A549 (cell line): ENCODE measurements at regions not wholly inside any gene's neighbourhood (a gene's known extent, or its start where the extent isn't known, plus 50 kb on each side); places are given as distances from the start of the nearest gene placed in this dataset.

Source experiments
- ATAC-seq, 2 experiments: fragments of 200-7000 bp in 1 of 2; fragments of >200 bp in 1 of 2; cut with Nextera tagmentation in 1 of 2; cut with Tn5 transposase in 1 of 2; 3 replicates each; pipeline versions ENCODE4 v1.8.0 to v1.9.1; 2018 to 2020; ENCODE audit warnings: mild to moderate bottlenecking in 1 of 2, moderate library complexity in 1 of 2
- CTCF ChIA-PET: fragments of 300-600 bp; sonication (Branson Sonifier 250); formaldehyde crosslinking; extraction: SDS; loops from one replicate; lab custom pipeline; 2021; ENCODE audit warnings: antibody characterized with exemption, inconsistent platforms; lab: Yijun Ruan, JAX
- POLR2A ChIA-PET: fragments of 350-600 bp; formaldehyde crosslinking; extraction: SDS; loops from one replicate; lab custom pipeline; 2021; ENCODE audit warnings: antibody characterized with exemption, inconsistent platforms; lab: Yijun Ruan, JAX
- DNase-seq, 2 experiments: peaks; one replicate each; pipeline versions ENCODE4 v3.0.0 to v3.0.0-alpha.2; 2011 to 2016; ENCODE audit warnings: low read depth in 1 of 2, low spot score in 1 of 2
- FAIRE-seq: peaks from 2 replicates; lab custom pipeline; 2011; peaks lifted over from hg19 to GRCh38; lab: Jason Lieb, UNC
- H3K27ac ChIP-seq, 2 experiments: fragments of >200 bp; sonication (Bioruptor Twin); formaldehyde crosslinking; 3 replicates each; pipeline ENCODE4 v1.5.1; 2016 to 2017
- H3K4me1 ChIP-seq: fragments of >200 bp; sonication (Bioruptor Twin); formaldehyde crosslinking; 3 replicates; pipeline ENCODE4 v1.6.1; 2016
- H3K4me2 ChIP-seq: fragments of >200 bp; sonication (Bioruptor Twin); formaldehyde crosslinking; 3 replicates; pipeline ENCODE4 v1.6.1; 2016
- H3K4me3 ChIP-seq: fragments of >200 bp; sonication (Bioruptor Twin); formaldehyde crosslinking; 3 replicates; pipeline ENCODE4 v1.5.1; 2016
- H3K9me3 ChIP-seq: fragments of >200 bp; sonication (Bioruptor Twin); formaldehyde crosslinking; 3 replicates; pipeline ENCODE4 v1.6.1; 2016
- BHLHE40 ChIP-seq: IDR thresholded peaks from 2 replicates; pipeline ENCODE4 v1.6.1; 2012; ENCODE audit warnings: low read depth, low read length, inconsistent platforms
- FOXS1 ChIP-seq: fragments of 250-450 bp; sonication (Bioruptor Pico); IDR thresholded peaks from 2 replicates; pipeline ENCODE4 v1.5.0; 2020; ENCODE audit warnings: mild to moderate bottlenecking, moderate library complexity
- HEYL ChIP-seq: fragments of 250-450 bp; sonication (Bioruptor Pico); IDR thresholded peaks from 2 replicates; pipeline ENCODE4 v1.8.0; 2021; ENCODE audit warnings: mild to moderate bottlenecking, moderate library complexity
- HOXA7 ChIP-seq: fragments of 250-450 bp; sonication (Bioruptor Pico); IDR thresholded peaks from 2 replicates; pipeline ENCODE4 v1.5.0; 2020; ENCODE audit warnings: mild to moderate bottlenecking, moderate library complexity
- RCOR1 ChIP-seq: fragments of 150-350 bp; IDR thresholded peaks from 2 replicates; pipeline ENCODE4 v1.6.1; 2014; ENCODE audit warnings: antibody characterized with exemption, low read length, low read depth
- WGBS: methylation state at CpG from one replicate; pipeline ENCODE4 v1.1.6; 2017; ENCODE audit errors: missing lambda C conversion rate; 5-methylcytosine and 5-hydroxymethylcytosine counted together
- TF ChIP-seq, protein P1 (sequence below): fragments of >200 bp; sonication (Bioruptor Twin); formaldehyde crosslinking; IDR thresholded peaks from 3 replicates; pipeline ENCODE4 v1.5.1; 2016
- TF ChIP-seq, protein P2 (sequence below): IDR thresholded peaks from 2 replicates; pipeline ENCODE4 v1.6.1; 2012; ENCODE audit warnings: low read depth, borderline replicate concordance
- TF ChIP-seq, protein P3 (sequence below): fragments of 250-450 bp; sonication (Bioruptor Pico); IDR thresholded peaks from 2 replicates; pipeline ENCODE4 v1.5.0; 2021; ENCODE audit warnings: mild to moderate bottlenecking, moderate library complexity, borderline replicate concordance
- TF ChIP-seq, protein P4 (sequence below): fragments of 250-450 bp; sonication (Bioruptor Pico); IDR thresholded peaks from 2 replicates; pipeline ENCODE4 v1.5.0; 2020; ENCODE audit warnings: low read depth, mild to moderate bottlenecking, moderate library complexity
- TF ChIP-seq, protein P5 (sequence below): fragments of 150-350 bp; IDR thresholded peaks from 2 replicates; pipeline ENCODE4 v1.6.1; 2014; ENCODE audit warnings: low read depth, mild to moderate bottlenecking, low read length
- TF ChIP-seq, protein P6 (sequence below): fragments of 200-600 bp; sonication (generic); IDR thresholded peaks from 2 replicates; pipeline ENCODE4 v1.6.1; 2016; ENCODE audit warnings: antibody characterized with exemption, mild to moderate bottlenecking, moderate library complexity
- TF ChIP-seq, protein P7 (sequence below): IDR thresholded peaks from 2 replicates; pipeline ENCODE4 v1.6.1; 2012

DNA sequence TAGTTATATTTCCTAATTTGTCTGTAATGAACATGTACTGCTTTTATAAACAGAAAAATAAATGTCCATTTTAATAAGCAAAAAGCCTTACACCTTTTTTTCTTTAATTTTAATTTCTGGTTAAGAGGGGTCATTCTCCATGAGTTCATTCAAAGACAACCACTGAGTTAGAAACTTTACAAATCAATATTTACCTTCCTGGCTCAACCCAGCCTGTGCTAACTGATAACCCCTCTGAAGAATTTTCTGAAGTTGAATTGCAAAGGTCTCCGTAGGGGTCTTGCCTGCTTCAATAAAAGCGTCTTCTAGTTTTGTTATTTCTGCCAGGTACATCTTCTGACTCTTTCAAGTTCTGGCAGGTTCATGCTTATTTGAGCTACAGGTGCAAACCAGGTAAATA is 440.4 kb upstream of the SALL1 start (continued):
- TF ChIP-seq, protein P1, sequence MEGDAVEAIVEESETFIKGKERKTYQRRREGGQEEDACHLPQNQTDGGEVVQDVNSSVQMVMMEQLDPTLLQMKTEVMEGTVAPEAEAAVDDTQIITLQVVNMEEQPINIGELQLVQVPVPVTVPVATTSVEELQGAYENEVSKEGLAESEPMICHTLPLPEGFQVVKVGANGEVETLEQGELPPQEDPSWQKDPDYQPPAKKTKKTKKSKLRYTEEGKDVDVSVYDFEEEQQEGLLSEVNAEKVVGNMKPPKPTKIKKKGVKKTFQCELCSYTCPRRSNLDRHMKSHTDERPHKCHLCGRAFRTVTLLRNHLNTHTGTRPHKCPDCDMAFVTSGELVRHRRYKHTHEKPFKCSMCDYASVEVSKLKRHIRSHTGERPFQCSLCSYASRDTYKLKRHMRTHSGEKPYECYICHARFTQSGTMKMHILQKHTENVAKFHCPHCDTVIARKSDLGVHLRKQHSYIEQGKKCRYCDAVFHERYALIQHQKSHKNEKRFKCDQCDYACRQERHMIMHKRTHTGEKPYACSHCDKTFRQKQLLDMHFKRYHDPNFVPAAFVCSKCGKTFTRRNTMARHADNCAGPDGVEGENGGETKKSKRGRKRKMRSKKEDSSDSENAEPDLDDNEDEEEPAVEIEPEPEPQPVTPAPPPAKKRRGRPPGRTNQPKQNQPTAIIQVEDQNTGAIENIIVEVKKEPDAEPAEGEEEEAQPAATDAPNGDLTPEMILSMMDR = no peak
- TF ChIP-seq, protein P2, sequence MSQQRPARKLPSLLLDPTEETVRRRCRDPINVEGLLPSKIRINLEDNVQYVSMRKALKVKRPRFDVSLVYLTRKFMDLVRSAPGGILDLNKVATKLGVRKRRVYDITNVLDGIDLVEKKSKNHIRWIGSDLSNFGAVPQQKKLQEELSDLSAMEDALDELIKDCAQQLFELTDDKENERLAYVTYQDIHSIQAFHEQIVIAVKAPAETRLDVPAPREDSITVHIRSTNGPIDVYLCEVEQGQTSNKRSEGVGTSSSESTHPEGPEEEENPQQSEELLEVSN = no peak
- TF ChIP-seq HEYL (CRISPR knock-in tag) = no peak
- TF ChIP-seq, protein P3, sequence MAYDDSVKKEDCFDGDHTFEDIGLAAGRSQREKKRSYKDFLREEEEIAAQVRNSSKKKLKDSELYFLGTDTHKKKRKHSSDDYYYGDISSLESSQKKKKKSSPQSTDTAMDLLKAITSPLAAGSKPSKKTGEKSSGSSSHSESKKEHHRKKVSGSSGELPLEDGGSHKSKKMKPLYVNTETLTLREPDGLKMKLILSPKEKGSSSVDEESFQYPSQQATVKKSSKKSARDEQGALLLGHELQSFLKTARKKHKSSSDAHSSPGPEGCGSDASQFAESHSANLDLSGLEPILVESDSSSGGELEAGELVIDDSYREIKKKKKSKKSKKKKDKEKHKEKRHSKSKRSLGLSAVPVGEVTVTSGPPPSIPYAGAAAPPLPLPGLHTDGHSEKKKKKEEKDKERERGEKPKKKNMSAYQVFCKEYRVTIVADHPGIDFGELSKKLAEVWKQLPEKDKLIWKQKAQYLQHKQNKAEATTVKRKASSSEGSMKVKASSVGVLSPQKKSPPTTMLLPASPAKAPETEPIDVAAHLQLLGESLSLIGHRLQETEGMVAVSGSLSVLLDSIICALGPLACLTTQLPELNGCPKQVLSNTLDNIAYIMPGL (CRISPR knock-in tag) = no peak
- no peak for TF ChIP-seq FOXS1
- TF ChIP-seq RCOR1 = no peak
- TF ChIP-seq, protein P4, sequence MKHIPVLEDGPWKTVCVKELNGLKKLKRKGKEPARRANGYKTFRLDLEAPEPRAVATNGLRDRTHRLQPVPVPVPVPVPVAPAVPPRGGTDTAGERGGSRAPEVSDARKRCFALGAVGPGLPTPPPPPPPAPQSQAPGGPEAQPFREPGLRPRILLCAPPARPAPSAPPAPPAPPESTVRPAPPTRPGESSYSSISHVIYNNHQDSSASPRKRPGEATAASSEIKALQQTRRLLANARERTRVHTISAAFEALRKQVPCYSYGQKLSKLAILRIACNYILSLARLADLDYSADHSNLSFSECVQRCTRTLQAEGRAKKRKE (CRISPR knock-in tag) = no peak

DNA sequence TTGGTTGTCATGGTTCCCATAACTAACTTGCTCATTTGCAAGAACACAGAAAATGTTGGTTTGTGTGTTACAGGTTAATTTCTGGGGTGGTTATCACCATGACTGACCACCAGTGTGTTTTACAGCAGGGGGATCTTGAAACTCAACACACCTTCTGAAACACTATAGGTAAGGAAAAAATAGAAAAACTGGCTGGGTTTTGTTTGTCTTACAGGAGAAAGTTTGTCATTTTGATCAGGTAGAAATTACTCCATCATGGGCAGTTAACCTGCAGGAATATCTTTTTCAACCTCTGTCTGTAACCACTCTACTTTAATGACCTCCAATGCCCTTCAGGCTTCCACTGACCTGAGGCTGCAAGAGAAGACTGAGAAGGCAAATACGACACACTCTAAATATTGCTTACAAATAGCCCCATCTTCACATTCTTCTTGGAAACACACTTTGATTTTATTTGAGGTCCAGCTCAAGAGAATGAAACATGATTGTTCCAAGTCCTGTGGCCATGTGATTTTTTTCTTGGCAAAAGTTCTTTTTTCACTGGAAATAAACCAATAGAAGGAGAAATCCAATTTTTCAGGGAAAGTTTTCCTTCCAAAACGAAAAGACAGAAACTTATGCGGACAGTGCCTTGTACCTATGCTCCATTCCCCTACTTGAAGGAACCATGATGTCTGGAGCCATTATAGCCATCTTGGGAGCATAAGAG is 428.7 kb upstream of the SALL1 start:
- POLR2A ChIA-PET = no interaction called here
- 57% methylated on average over 3 of the region's 3 CpGs for WGBS
- TF ChIP-seq BHLHE40 (no peak), HOXA7 (CRISPR knock-in tag) (no peak)
- TF ChIP-seq, protein P5, sequence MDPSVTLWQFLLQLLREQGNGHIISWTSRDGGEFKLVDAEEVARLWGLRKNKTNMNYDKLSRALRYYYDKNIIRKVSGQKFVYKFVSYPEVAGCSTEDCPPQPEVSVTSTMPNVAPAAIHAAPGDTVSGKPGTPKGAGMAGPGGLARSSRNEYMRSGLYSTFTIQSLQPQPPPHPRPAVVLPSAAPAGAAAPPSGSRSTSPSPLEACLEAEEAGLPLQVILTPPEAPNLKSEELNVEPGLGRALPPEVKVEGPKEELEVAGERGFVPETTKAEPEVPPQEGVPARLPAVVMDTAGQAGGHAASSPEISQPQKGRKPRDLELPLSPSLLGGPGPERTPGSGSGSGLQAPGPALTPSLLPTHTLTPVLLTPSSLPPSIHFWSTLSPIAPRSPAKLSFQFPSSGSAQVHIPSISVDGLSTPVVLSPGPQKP = no peak
- TF ChIP-seq, protein P6, sequence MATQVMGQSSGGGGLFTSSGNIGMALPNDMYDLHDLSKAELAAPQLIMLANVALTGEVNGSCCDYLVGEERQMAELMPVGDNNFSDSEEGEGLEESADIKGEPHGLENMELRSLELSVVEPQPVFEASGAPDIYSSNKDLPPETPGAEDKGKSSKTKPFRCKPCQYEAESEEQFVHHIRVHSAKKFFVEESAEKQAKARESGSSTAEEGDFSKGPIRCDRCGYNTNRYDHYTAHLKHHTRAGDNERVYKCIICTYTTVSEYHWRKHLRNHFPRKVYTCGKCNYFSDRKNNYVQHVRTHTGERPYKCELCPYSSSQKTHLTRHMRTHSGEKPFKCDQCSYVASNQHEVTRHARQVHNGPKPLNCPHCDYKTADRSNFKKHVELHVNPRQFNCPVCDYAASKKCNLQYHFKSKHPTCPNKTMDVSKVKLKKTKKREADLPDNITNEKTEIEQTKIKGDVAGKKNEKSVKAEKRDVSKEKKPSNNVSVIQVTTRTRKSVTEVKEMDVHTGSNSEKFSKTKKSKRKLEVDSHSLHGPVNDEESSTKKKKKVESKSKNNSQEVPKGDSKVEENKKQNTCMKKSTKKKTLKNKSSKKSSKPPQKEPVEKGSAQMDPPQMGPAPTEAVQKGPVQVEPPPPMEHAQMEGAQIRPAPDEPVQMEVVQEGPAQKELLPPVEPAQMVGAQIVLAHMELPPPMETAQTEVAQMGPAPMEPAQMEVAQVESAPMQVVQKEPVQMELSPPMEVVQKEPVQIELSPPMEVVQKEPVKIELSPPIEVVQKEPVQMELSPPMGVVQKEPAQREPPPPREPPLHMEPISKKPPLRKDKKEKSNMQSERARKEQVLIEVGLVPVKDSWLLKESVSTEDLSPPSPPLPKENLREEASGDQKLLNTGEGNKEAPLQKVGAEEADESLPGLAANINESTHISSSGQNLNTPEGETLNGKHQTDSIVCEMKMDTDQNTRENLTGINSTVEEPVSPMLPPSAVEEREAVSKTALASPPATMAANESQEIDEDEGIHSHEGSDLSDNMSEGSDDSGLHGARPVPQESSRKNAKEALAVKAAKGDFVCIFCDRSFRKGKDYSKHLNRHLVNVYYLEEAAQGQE = no peak
- TF ChIP-seq, protein P7, sequence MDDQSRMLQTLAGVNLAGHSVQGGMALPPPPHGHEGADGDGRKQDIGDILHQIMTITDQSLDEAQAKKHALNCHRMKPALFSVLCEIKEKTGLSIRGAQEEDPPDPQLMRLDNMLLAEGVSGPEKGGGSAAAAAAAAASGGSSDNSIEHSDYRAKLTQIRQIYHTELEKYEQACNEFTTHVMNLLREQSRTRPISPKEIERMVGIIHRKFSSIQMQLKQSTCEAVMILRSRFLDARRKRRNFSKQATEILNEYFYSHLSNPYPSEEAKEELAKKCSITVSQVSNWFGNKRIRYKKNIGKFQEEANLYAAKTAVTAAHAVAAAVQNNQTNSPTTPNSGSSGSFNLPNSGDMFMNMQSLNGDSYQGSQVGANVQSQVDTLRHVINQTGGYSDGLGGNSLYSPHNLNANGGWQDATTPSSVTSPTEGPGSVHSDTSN = no peak
- TF ChIP-seq, all 56 proteins: peak for 0
- no peak for ATAC-seq
- Histone ChIP-seq H3K4me2 (no peak overlapping the region), H3K27ac (no peak overlapping the region), H3K4me1 (0 out of 3 replicates have a peak, but pooled peaks cover 3% of the 10 kb centered on the region), H3K4me3 (no peak overlapping the region), H3K9me3 (no peaks in the 10 kb centered on the region)
- no peak for DNase-seq
- CTCF ChIA-PET = no interaction called here
- no peak for FAIRE-seq
